Activated CD4-positive, alpha-beta T cell treated with anti-CD3 and anti-CD28 coated beads, Interleukin-2, amount 50 U/mL, for 48 hours (primary cell): ENCODE measurements at regions not wholly inside any gene's neighbourhood (a gene's known extent, or its start where the extent isn't known, plus 50 kb on each side); places are given as distances from the start of the nearest gene placed in this dataset.
"Not testable (repeated sequence)": the region's sequence is repeated elsewhere in the genome, so short reads cannot be mapped to it uniquely, and the experiment has no call there.

Experiments
- DNase-seq, 2 experiments: peaks; one replicate each; pipeline ENCODE4 v3.0.0-alpha.2; 2020

DNA sequence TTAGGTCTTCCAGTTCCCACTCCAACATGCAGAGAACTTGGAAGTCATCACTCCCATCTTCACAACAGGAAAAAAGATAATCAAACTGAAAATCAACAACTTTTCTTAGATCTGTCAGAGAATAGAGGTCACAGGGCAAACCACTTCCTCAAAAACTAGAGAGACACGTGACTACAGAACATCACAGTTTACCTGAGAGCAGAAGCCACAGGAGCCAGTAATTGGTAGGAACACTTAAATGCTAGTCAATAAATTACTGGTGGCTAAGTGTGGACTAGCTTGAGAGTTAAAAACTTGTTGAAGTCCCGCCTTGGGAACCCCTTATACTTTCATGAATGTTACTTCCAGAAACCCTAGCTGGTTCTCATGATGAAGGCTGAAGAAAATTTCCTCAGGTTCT, 81.1 kb downstream of the THSD1 start:
- DNase-seq = not testable (repeated sequence)

GRCh38 chr13:52319876-52320275, 86.1 kb downstream of the THSD1 start:
- no peak for DNase-seq

DNA sequence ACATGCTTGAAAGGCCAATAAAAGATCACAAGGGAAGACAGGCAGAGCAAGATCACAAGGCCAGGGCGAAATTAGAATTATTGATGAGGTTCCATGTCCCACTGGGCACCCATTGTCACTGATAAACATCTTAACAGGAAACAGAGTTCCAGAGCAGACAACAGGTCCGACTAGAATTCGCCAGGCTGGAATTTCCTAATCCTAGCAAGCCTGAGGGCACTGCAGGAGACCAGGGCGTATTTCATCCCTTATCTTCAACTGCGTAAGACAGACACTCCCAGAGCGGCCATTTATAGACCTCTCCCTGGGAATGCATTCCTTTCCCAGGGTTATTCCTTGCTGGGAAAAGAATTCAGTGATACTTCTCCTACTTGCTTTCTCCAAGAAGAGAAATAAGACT, 96.1 kb downstream of the THSD1 start:
- not testable (repeated sequence) for DNase-seq

GRCh38 chr13:52306336-52306735, 99.6 kb downstream of the THSD1 start:
- not testable (repeated sequence) for DNase-seq

- DNase-seq = not testable (repeated sequence)
Observed at GRCh38 chr13:52303098-52303497, 102.9 kb downstream of the THSD1 start.

DNA sequence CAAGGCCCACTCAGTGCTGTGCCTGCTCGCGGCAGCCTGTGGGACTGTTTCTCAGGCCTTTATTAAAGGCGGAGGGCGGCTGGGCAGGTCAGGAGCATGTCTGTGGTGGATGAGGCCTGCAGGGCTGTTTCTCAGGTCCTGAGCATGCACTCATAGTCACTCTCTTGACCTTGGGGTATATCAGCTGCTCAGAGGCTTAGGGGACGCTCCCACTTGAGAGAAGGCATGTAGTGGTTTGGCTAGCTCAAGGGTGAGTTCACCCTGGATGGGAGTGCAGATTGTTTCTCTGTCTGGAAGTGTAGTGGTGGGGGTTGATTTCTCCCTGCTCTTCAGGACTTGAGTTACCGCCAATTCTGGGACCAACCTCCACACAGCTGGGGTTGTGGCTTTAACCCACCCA, 103.3 kb downstream of the THSD1 start:
- DNase-seq = not testable (repeated sequence)

GRCh38 chr13:52301810-52302400, 104.1 kb downstream of the THSD1 start:
- not testable (repeated sequence) for DNase-seq

DNA sequence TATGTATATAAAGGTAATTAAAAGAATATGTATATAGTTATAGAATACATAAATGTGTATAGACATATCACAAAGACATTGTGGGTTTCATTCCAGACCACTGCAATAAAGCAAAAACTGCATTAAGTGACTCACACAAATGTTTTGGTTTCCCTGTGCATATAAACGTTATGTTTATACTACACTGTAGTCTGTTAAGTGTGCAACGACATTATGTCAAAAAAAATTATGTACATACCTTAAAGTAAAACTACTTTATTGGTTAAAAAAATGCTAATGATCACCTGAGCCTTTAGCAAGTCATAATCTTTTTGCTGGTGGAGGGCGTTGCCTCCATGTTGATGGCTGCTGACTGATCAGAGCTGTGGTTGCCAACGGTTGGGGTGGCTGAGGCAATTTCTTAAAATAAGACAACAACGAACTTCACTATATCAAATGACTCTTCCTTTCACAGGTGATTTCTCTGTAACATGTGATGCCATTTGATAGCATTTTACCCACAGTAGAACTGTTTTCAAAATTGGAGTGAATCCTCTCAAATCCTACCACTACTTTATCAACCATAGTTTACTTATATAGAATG, 107.8 kb downstream of the THSD1 start:
- not testable (repeated sequence) for DNase-seq

DNA sequence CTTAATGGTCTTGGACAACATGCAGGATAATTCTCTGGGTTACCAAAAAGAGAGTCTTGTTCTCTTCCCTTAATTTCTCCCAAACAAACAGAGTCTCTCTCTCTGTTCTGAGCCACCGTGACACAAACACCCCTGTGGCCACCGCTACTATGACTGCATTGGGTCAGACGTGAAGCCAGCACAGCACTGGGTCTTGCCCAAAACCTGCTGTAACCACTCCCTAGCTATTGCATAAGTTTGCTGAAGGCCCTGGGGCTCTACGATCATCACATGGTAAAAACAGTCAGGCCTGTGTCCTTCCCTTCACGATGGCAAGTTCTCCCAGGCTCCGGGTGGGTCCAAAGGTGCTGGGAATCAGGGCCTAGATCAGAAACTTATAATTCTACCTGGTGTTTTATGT, 117.1 kb downstream of the THSD1 start:
- not testable (repeated sequence) for DNase-seq

- DNase-seq = not testable (repeated sequence)
Observed at GRCh38 chr13:52281387-52281786, 122.0 kb upstream of the NEK3 start.

- not testable (repeated sequence) for DNase-seq
Observed at GRCh38 chr13:52279408-52279807, 120.0 kb upstream of the NEK3 start.

DNA sequence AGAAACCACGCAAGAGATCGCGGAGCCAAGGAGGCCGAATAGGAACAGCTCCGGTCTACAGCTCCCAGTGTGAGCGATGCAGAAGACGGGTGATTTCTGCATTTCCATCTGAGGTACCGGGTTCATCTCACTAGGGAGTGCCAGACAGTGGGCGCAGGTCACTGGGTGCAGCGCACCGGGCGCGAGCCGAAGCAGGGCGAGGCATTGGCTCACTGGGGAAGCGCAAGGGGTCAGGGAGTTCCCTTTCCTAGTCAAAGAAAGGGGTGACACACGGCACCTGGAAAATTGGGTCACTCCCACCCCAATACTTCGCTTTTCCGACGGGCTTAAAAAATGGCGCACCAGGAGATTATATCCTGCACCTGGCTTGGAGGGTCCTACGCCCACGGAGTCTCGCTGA, 94.9 kb upstream of the NEK3 start:
- not testable (repeated sequence) for DNase-seq

- not testable (repeated sequence) for DNase-seq
Observed at GRCh38 chr13:52240752-52241151, 81.4 kb upstream of the NEK3 start.

DNA sequence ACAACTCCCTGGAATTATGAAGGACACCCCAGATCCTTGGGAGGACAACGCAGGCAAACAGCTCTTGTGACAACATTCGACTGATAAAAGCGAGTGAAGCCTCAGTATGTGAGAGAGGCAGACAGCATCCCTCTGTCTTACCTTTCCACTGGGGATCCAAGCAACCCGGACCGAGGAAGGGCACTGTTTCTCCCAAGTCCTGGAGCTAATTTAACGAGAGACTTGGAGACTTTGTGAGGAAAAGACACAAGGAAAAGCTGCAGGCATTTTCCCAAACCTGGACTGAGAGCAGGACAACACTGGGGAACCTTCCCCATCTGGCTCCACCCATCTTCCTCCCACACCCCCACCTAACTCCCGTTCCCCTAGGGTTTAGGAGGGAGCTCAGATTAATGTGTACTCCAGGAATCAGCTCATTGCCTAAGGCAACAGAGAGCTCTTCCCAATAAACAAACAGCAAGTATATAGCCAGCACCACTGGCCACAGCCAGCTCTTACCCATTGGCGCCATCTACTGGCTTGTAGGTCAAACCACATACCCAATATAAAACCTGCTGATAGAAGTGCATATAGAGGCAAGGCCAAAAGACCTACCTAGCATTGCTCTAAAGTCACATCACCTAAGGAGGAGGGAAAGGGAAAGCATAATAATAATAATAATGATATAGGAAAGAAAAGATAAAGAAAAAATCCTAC, 76.7 kb upstream of the NEK3 start:
- DNase-seq = peak; percentile 15 to 23

DNA sequence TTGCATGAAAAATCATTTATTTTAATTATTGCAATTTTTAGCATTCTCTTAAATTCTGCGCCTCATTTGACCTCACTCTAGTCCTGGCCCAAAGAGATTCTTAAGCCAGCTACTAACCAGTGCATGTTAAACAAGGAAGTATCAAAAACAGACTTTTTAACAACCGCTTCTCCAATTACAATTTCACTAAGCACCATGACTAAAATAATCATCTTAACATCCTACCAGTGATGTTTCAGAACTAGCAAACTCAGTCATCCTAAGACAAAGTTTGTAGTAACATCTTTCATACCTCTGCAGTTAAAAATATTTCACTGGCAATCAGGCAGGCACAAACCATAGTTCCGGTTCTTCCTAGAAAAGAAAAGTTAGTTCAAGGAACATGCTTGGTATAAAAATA, 75.5 kb upstream of the NEK3 start:
- not testable (repeated sequence) for DNase-seq

DNA sequence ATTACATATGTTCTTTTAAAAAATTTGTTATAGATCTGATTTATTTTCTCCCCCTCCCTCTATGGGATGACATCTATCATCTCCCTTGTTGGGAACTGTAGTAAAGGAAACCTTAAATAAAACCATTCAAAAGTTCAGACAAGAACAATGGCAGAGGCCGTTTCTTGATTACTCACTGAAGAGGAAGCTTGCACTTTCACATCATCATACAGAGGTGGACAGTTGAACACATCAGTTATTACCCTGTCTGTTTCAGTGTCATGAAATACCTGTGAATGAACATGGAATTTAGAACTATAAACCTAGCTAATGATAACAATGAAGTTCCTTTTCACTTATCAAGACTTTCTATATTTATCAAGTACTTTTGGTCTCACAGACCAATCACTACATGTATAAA, 63.7 kb upstream of the NEK3 start:
- DNase-seq = not testable (repeated sequence)

DNA sequence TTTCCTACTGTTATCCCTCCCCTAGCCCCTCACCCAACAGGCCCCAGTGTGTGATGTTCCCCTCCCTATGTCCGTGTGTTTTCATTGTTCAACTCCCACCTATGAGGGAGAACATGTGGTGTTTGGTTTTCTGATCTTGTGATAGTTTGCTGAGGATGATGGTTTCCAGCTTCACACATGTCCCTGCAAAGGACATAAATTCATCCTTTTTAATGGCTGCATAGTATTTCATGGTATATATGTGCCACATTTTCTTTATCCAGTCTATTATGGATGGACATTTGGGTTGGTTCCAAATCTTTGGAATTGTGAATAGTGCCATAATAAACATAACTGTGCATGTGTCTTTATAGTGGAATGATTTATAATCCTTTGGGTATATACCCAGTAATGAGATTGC, 54.5 kb upstream of the NEK3 start:
- not testable (repeated sequence) for DNase-seq

- not testable (repeated sequence) for DNase-seq
Observed at GRCh38 chr13:52212886-52213285, 53.5 kb upstream of the NEK3 start.

DNA sequence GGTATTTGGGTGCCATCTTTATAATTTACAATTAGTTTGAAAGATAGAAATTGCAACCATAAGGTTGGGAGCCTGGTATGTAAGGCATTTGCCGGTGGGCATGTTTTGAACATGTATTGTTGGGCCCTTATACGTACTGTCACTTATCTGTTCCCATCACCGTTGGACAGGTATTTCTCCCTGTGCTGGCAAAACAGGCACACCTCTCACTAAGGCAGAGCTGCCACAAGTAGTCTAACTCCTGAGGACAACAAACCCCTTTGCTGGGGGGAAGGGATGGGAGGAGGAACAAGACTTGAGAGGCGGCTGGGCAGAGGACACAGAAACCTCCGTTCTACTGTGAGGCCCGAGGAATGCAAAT, 52.0 kb upstream of the NEK3 start:
- DNase-seq = not testable (repeated sequence)

DNA sequence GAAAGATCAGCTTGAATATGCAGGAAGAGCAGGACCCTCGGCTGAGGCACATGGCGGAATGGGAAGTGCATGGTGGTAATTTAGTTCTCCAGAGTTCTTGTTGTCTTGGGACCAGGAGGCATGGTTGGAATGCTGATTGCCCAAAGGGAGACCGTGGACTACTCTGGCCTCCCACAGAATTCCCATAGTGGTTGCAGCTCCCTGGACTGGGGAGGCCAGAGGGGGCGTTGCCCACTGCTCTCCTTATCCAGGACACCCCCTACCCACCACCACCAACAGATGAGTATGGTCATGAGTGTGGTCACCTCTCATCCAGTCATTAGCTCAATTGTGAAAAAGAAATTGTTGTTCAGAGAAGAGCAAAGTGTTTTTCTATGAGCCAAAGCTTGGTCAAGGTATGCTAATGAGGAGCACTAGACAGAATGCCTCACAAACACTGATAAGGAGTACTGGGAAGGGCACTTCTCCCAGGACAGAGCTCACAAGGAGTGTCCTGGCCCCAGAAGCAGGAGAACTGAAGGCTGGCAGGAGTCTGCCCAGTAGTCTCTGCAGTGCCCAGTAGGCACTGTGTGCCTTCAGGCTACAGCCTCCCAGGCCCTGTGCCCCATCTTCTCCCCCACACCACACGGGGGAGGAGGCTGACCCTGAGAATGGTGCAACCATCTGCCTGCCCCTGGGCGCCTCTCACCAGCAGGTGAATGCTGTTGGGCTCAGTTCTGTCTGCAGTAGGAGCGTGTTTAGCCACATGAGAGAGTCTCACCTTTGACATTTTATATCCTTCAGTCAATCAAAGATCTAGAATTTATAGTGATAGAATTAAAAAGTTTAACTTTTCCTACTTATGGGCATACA, 51.4 kb upstream of the NEK3 start:
- DNase-seq = not testable (repeated sequence)
